ENCODE measurements at regions not wholly inside any gene's neighbourhood (a gene's known extent, or its start where the extent isn't known, plus 50 kb on each side); places are given as distances from the start of the nearest gene placed in this dataset.

GRCh38 chr7:54860843-54861242, 101.8 kb upstream of the SEC61G start:
- TF ChIP-seq, protein P1, sequence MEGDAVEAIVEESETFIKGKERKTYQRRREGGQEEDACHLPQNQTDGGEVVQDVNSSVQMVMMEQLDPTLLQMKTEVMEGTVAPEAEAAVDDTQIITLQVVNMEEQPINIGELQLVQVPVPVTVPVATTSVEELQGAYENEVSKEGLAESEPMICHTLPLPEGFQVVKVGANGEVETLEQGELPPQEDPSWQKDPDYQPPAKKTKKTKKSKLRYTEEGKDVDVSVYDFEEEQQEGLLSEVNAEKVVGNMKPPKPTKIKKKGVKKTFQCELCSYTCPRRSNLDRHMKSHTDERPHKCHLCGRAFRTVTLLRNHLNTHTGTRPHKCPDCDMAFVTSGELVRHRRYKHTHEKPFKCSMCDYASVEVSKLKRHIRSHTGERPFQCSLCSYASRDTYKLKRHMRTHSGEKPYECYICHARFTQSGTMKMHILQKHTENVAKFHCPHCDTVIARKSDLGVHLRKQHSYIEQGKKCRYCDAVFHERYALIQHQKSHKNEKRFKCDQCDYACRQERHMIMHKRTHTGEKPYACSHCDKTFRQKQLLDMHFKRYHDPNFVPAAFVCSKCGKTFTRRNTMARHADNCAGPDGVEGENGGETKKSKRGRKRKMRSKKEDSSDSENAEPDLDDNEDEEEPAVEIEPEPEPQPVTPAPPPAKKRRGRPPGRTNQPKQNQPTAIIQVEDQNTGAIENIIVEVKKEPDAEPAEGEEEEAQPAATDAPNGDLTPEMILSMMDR (IDR thresholded peaks at IDR 0.05 in 8 of 11, conservative IDR thresholded peaks at IDR 0.05 in 3 of 11), result no peak
- TF ChIP-seq POLR2A (IDR thresholded peaks at IDR 0.05), result no peak
